SK-N-SH (cell line): ENCODE measurements at regions not wholly inside any gene's neighbourhood (a gene's known extent, or its start where the extent isn't known, plus 50 kb on each side); places are given as distances from the start of the nearest gene placed in this dataset.

Experiments used
- CTCF ChIA-PET: fragments of 300-600, 350-600 bp; formaldehyde crosslinking; extraction: SDS; loops from one replicate; lab custom pipeline; 2021; lab: Yijun Ruan, JAX
- POLR2A ChIA-PET: fragments of 350-600 bp; sonication (Branson Sonifier 250); formaldehyde crosslinking; extraction: SDS; loops from one replicate; lab custom pipeline; 2020; ENCODE audit warnings: antibody characterized with exemption, inconsistent platforms; lab: Yijun Ruan, JAX
- DNase-seq: peaks from one replicate; pipeline ENCODE4 v3.0.0; 2012
- H2AFZ ChIP-seq: fragments of 200-600 bp; sonication (generic); 2 replicates; pipeline ENCODE4 v1.8.1; 2016; ENCODE audit warnings: antibody characterized with exemption, mild to moderate bottlenecking, low read depth
- H3F3A ChIP-seq: fragments of 200-600 bp; sonication (generic); replicated peaks from 2 replicates; pipeline ENCODE3; 2016; ENCODE audit warnings: antibody characterized with exemption, mild to moderate bottlenecking; ENCODE audit not compliant: insufficient read depth
- H3K27ac ChIP-seq, 2 experiments: fragments of 200-500 bp in 1 of 2; fragments of 200-600 bp in 1 of 2; sonication (Bioruptor generic) in 1 of 2; sonication (generic), shearing (Covaris generic) in 1 of 2; 2 replicates each; pipeline versions ENCODE4 v1.5.1 to v1.6.1; 2014 to 2016; ENCODE audit warnings: low read depth in 2 of 2, inconsistent platforms in 1 of 2, low read length in 1 of 2, mild to moderate bottlenecking in 1 of 2, mixed read lengths in 1 of 2
- H3K27me3 ChIP-seq: fragments of 200-600 bp; sonication (generic), shearing (Covaris generic); 2 replicates; pipeline ENCODE4 v1.6.1; 2016; ENCODE audit warnings: mixed run types; ENCODE audit not compliant: insufficient read depth
- H3K36me3 ChIP-seq, 2 experiments: fragments of 200-500 bp in 1 of 2; fragments of 200-600 bp in 1 of 2; sonication (Bioruptor generic) in 1 of 2; sonication (generic) in 1 of 2; replicated peaks in 1 of 2; 2 replicates each; pipeline versions ENCODE3 to v1.5.1; 2014 to 2016; ENCODE audit warnings: low read length in 1 of 2, mild to moderate bottlenecking in 1 of 2; ENCODE audit not compliant: insufficient read depth in 2 of 2, control insufficient read depth in 1 of 2
- H3K4me1 ChIP-seq, 2 experiments: fragments of 200-500 bp in 1 of 2; fragments of 200-600 bp in 1 of 2; sonication (Bioruptor generic) in 1 of 2; sonication (generic), shearing (Covaris generic) in 1 of 2; 2 replicates each; pipeline versions ENCODE4 v1.5.1 to v1.6.1; 2014 to 2016; ENCODE audit warnings: low read depth in 1 of 2, low read length in 1 of 2, mixed run types in 1 of 2; ENCODE audit not compliant: insufficient read depth in 2 of 2, control insufficient read depth in 1 of 2
- H3K4me2 ChIP-seq: fragments of 200-600 bp; sonication (generic), shearing (Covaris generic); 2 replicates; pipeline ENCODE4 v1.6.1; 2017; ENCODE audit warnings: mixed run types
- H3K4me3 ChIP-seq, 2 experiments: fragments of 200-500 bp in 1 of 2; fragments of 200-600 bp in 1 of 2; sonication (Bioruptor generic) in 1 of 2; sonication (generic), shearing (Covaris generic) in 1 of 2; 2 replicates each; pipeline versions ENCODE4 v1.5.1 to v1.8.1; 2014 to 2016; ENCODE audit warnings: low read depth in 2 of 2, inconsistent platforms in 1 of 2, low read length in 1 of 2, mild to moderate bottlenecking in 1 of 2, mixed read lengths in 1 of 2, moderate library complexity in 1 of 2
- H3K79me2 ChIP-seq: fragments of 200-600 bp; sonication (generic); 2 replicates; pipeline ENCODE4 v1.8.1; 2017; ENCODE audit warnings: mild to moderate bottlenecking; ENCODE audit not compliant: insufficient read depth
- H3K9ac ChIP-seq: fragments of 200-600 bp; sonication (generic); 2 replicates; pipeline ENCODE4 v1.6.1; 2017; ENCODE audit warnings: mixed run types
- H3K9me2 ChIP-seq: fragments of 200-600 bp; sonication (generic); 2 replicates; pipeline ENCODE4 v1.6.1; 2017; ENCODE audit warnings: mixed run types
- H3K9me3 ChIP-seq: fragments of 200-600 bp; sonication (generic); 2 replicates; pipeline ENCODE4 v1.6.1; 2017; ENCODE audit warnings: mixed run types, mild to moderate bottlenecking, moderate library complexity
- H4K20me1 ChIP-seq: fragments of 200-600 bp; sonication (generic); 2 replicates; pipeline ENCODE4 v1.6.1; 2017; ENCODE audit warnings: mild to moderate bottlenecking, mixed run types; ENCODE audit not compliant: insufficient read depth
- CHD2 ChIP-seq: fragments of 150-350 bp; IDR thresholded peaks from 2 replicates; pipeline ENCODE4 v1.6.1; 2018; ENCODE audit warnings: low read length; ENCODE audit not compliant: partially characterized antibody
- EP300 ChIP-seq, 2 experiments: IDR thresholded peaks; 2 replicates each; pipeline versions ENCODE4 v1.4.0 to v1.6.1; 2012; ENCODE audit warnings: borderline replicate concordance in 1 of 2, low read depth in 1 of 2, low read length in 1 of 2
- FOXJ3 ChIP-seq: sonication (generic); formaldehyde crosslinking; IDR thresholded peaks from 2 replicates; pipeline ENCODE4 v1.5.1; 2020; ENCODE audit warnings: mild to moderate bottlenecking, missing genetic modification reagents
- FOXM1 ChIP-seq: IDR thresholded peaks from 2 replicates; pipeline ENCODE4 v1.4.0; 2012; ENCODE audit warnings: low read depth, mild to moderate bottlenecking
- GABPA ChIP-seq: IDR thresholded peaks from 2 replicates; pipeline ENCODE4 v1.4.0; 2012; ENCODE audit warnings: low read depth, mild to moderate bottlenecking
- JUND ChIP-seq: IDR thresholded peaks from 2 replicates; pipeline ENCODE4 v1.4.0; 2012
- MEF2A ChIP-seq: IDR thresholded peaks from 2 replicates; pipeline ENCODE4 v1.4.0; 2012; ENCODE audit warnings: low read depth, borderline replicate concordance
- MXI1 ChIP-seq: IDR thresholded peaks from 2 replicates; pipeline ENCODE4 v1.6.1; 2012; ENCODE audit warnings: mild to moderate bottlenecking, low read depth, low read length, improper control_type of control experiment
- NFIC ChIP-seq: IDR thresholded peaks from 2 replicates; pipeline ENCODE4 v1.4.0; 2012; ENCODE audit warnings: borderline replicate concordance
- NRF1 ChIP-seq: IDR thresholded peaks from 2 replicates; pipeline ENCODE4 v1.6.1; 2012; ENCODE audit warnings: low read depth, mild to moderate bottlenecking, low read length
- RCOR1 ChIP-seq: fragments of 150-350 bp; IDR thresholded peaks from 2 replicates; pipeline ENCODE4 v1.6.1; 2017; ENCODE audit warnings: antibody characterized with exemption, low read length
- RFX5 ChIP-seq: IDR thresholded peaks from 2 replicates; pipeline ENCODE4 v1.6.1; 2012; ENCODE audit warnings: mild to moderate bottlenecking, improper control_type of control experiment, low read length
- SIN3A ChIP-seq: IDR thresholded peaks from 2 replicates; pipeline ENCODE4 v1.6.1; 2012; ENCODE audit warnings: low read depth, mild to moderate bottlenecking, low read length, moderate library complexity, borderline replicate concordance
- TAF1 ChIP-seq: IDR thresholded peaks from 2 replicates; pipeline ENCODE4 v1.6.1; 2012; ENCODE audit warnings: low read depth, mild to moderate bottlenecking, low read length, moderate library complexity, borderline replicate concordance
- TCF12 ChIP-seq: IDR thresholded peaks from 2 replicates; pipeline ENCODE4 v1.4.0; 2012
- TEAD4 ChIP-seq: IDR thresholded peaks from 2 replicates; pipeline ENCODE4 v1.4.0; 2012; ENCODE audit warnings: mild to moderate bottlenecking, borderline replicate concordance; ENCODE audit not compliant: insufficient read depth
- WGBS: methylation state at CpG from one replicate; pipeline ENCODE4 v1.1.6; 2017; ENCODE audit warnings: low lambda C conversion rate; 5-methylcytosine and 5-hydroxymethylcytosine counted together
- TF ChIP-seq, protein P1 (sequence below): IDR thresholded peaks from 2 replicates; pipeline ENCODE4 v1.4.0; 2012; ENCODE audit warnings: low read depth
- TF ChIP-seq, protein P2 (sequence below): IDR thresholded peaks from 2 replicates; pipeline ENCODE4 v1.4.0; 2012; ENCODE audit warnings: low read depth, borderline replicate concordance
- TF ChIP-seq, protein P3 (sequence below): IDR thresholded peaks from 2 replicates; pipeline ENCODE4; 2012

DNA sequence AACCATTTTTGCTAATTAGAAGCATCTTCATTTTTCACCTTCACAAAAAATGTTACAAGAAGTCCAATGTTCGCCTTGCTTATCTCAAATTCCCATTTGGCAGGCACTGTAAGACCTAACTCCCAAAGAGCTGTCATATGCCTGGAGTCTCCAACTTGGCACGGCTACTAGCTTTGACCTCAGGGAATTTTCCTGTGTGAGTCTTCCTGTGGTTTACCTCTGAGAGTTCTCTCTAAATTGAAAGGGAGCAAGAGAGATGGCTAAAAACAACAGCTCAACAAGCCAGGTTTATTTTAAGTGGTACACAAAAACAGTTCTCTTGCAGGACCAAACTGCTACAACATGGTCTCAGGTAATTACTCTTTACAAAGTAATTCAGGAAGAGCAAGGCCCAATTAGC, 756.0 kb upstream of the ADGRL2 start:
- H3K4me3 ChIP-seq: no peak overlapping the region
- ChIA-PET CTCF (no interaction called here), POLR2A (no interaction called here)
- no peaks in the 10 kb centered on the region for H3F3A ChIP-seq
- no peaks in the 10 kb centered on the region for H3K79me2 ChIP-seq
- no peaks in the 10 kb centered on the region for H3K9me2 ChIP-seq
- no peaks in the 10 kb centered on the region for H3K27me3 ChIP-seq
- DNase-seq: no peak
- H3K27ac ChIP-seq: no peak overlapping the region
- H4K20me1 ChIP-seq: no peaks in the 10 kb centered on the region
- no peak overlapping the region for H3K9ac ChIP-seq
- no peak overlapping the region for H2AFZ ChIP-seq
- 72% methylated on average over 2 of the region's 2 CpGs for WGBS
- H3K4me1 ChIP-seq: no peaks in the 10 kb centered on the region; a peak in 1 of 4 replicates
- H3K4me2 ChIP-seq: no peak overlapping the region
- TF ChIP-seq TEAD4 (no peak), JUND (no peak), RFX5 (no peak), RCOR1 (no peak), GABPA (no peak), FOXJ3 (CRISPR knock-in tag) (no peak), NFIC (no peak), MEF2A (no peak), TCF12 (no peak; the same call in 1 of the 2 replicates), TAF1 (no peak), MXI1 (no peak), EP300 (IDR thresholded peaks at IDR 0.05; ENCODE audit: borderline replicate concordance in 1 of 2, low read depth in 1 of 2, low read length in 1 of 2) (no peak), FOXM1 (no peak), SIN3A (no peak), NRF1 (no peak), CHD2 (no peak)
- TF ChIP-seq, protein P1, sequence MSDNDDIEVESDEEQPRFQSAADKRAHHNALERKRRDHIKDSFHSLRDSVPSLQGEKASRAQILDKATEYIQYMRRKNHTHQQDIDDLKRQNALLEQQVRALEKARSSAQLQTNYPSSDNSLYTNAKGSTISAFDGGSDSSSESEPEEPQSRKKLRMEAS: no peak
- TF ChIP-seq, protein P2, sequence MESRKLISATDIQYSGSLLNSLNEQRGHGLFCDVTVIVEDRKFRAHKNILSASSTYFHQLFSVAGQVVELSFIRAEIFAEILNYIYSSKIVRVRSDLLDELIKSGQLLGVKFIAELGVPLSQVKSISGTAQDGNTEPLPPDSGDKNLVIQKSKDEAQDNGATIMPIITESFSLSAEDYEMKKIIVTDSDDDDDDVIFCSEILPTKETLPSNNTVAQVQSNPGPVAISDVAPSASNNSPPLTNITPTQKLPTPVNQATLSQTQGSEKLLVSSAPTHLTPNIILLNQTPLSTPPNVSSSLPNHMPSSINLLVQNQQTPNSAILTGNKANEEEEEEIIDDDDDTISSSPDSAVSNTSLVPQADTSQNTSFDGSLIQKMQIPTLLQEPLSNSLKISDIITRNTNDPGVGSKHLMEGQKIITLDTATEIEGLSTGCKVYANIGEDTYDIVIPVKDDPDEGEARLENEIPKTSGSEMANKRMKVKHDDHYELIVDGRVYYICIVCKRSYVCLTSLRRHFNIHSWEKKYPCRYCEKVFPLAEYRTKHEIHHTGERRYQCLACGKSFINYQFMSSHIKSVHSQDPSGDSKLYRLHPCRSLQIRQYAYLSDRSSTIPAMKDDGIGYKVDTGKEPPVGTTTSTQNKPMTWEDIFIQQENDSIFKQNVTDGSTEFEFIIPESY: no peak
- TF ChIP-seq, protein P3, sequence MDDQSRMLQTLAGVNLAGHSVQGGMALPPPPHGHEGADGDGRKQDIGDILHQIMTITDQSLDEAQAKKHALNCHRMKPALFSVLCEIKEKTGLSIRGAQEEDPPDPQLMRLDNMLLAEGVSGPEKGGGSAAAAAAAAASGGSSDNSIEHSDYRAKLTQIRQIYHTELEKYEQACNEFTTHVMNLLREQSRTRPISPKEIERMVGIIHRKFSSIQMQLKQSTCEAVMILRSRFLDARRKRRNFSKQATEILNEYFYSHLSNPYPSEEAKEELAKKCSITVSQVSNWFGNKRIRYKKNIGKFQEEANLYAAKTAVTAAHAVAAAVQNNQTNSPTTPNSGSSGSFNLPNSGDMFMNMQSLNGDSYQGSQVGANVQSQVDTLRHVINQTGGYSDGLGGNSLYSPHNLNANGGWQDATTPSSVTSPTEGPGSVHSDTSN: no peak
- H3K36me3 ChIP-seq: no peaks in the 10 kb centered on the region
- H3K9me3 ChIP-seq: no peaks in the 10 kb centered on the region
